Keratinocyte (primary cell): ENCODE measurements at regions not wholly inside any gene's neighbourhood (a gene's known extent, or its start where the extent isn't known, plus 50 kb on each side); places are given as distances from the start of the nearest gene placed in this dataset.

ENCODE experiments used
- DNase-seq: peaks from one replicate; pipeline ENCODE4 v3.0.0-alpha.2; 2011; ENCODE audit warnings: low read depth, missing footprints, low spot score
- FAIRE-seq: peaks from 2 replicates; lab custom pipeline; 2011; peaks lifted over from hg19 to GRCh38; lab: Jason Lieb, UNC
- H2AFZ ChIP-seq: 2 replicates; pipeline ENCODE4 v1.6.0; 2012; ENCODE audit warnings: low read length, control low read depth, inconsistent platforms; ENCODE audit not compliant: control insufficient read depth
- H3K27ac ChIP-seq: 2 replicates; pipeline ENCODE4 v1.5.1; 2011; ENCODE audit warnings: low read length; ENCODE audit not compliant: control insufficient read depth, insufficient read depth
- H3K27me3 ChIP-seq: 3 replicates; pipeline ENCODE4 v1.6.0; 2011; ENCODE audit warnings: low read length; ENCODE audit not compliant: control insufficient read depth, insufficient read depth; ENCODE audit errors: extremely low read depth
- H3K36me3 ChIP-seq, 2 experiments: 2 replicates in 1 of 2; 3 replicates in 1 of 2; pipeline ENCODE4 v1.5.1; 2011; ENCODE audit warnings: low read length in 2 of 2, mild to moderate bottlenecking in 1 of 2; ENCODE audit not compliant: control insufficient read depth in 2 of 2, insufficient read depth in 2 of 2; ENCODE audit errors: extremely low read depth in 1 of 2
- H3K4me1 ChIP-seq: 3 replicates; pipeline ENCODE4 v1.5.1; 2011; ENCODE audit warnings: low read length; ENCODE audit not compliant: control insufficient read depth, insufficient read depth; ENCODE audit errors: extremely low read depth
- H3K4me2 ChIP-seq: 3 replicates; pipeline ENCODE4 v1.6.0; 2011; ENCODE audit warnings: low read depth, low read length; ENCODE audit not compliant: control insufficient read depth, insufficient read depth; ENCODE audit errors: extremely low read depth
- H3K4me3 ChIP-seq, 3 experiments: fragments of 200-600 bp in 1 of 3; sonication (generic) in 1 of 3; 2 replicates in 2 of 3; 3 replicates in 1 of 3; pipeline ENCODE4 v1.5.1; 2011 to 2016; ENCODE audit warnings: low read length in 3 of 3, mild to moderate bottlenecking in 3 of 3, control low read depth in 2 of 3, inconsistent platforms in 1 of 3, low read depth in 1 of 3, mixed read lengths in 1 of 3, mixed run types in 1 of 3, moderate library complexity in 1 of 3; ENCODE audit not compliant: control insufficient read depth in 2 of 3, insufficient read depth in 2 of 3; ENCODE audit errors: extremely low read depth in 1 of 3
- H3K79me2 ChIP-seq: 2 replicates; pipeline ENCODE4 v1.6.0; 2012; ENCODE audit warnings: low read length; ENCODE audit not compliant: control insufficient read depth, insufficient read depth
- H3K9ac ChIP-seq: 3 replicates; pipeline ENCODE4 v1.6.0; 2011; ENCODE audit warnings: low read length; ENCODE audit not compliant: control insufficient read depth, insufficient read depth; ENCODE audit errors: extremely low read depth
- H3K9me1 ChIP-seq: 3 replicates; pipeline ENCODE4 v1.6.0; 2011; ENCODE audit warnings: low read length; ENCODE audit not compliant: control insufficient read depth, insufficient read depth; ENCODE audit errors: extremely low read depth
- H3K9me3 ChIP-seq: 2 replicates; pipeline ENCODE4 v1.5.1; 2012; ENCODE audit warnings: low read depth, low read length; ENCODE audit not compliant: control insufficient read depth
- H4K20me1 ChIP-seq: 3 replicates; pipeline ENCODE4 v1.6.0; 2011; ENCODE audit warnings: low read length; ENCODE audit not compliant: control insufficient read depth, insufficient read depth; ENCODE audit errors: extremely low read depth
- EZH2 ChIP-seq: IDR thresholded peaks from one replicate; pipeline ENCODE4 v1.6.1; 2012; ENCODE audit warnings: inconsistent platforms, mild to moderate bottlenecking, low read length, moderate library complexity
- dilution Hi-C: fragments of 300-500 bp; cut with MboI; formaldehyde crosslinking; loops from one replicate; pipeline ENCODE4 v1.7.0; 2020; ENCODE audit warnings: low sequenced_read_pairs; ENCODE audit not compliant: extremely low pct_ligation_motif_present
- TF ChIP-seq, protein P1 (sequence below), 3 experiments: IDR thresholded peaks in 1 of 3; conservative IDR thresholded peaks in 1 of 3; optimal IDR thresholded peaks in 1 of 3; 2 replicates in 2 of 3; 3 replicates in 1 of 3; pipeline versions ENCODE3 to v1.5.1; 2011; ENCODE audit warnings: low read length in 3 of 3, mild to moderate bottlenecking in 3 of 3, moderate library complexity in 2 of 3, control low read depth in 1 of 3, inconsistent platforms in 1 of 3; ENCODE audit not compliant: insufficient read depth in 2 of 3; ENCODE audit errors: extremely low read depth in 1 of 3

DNA sequence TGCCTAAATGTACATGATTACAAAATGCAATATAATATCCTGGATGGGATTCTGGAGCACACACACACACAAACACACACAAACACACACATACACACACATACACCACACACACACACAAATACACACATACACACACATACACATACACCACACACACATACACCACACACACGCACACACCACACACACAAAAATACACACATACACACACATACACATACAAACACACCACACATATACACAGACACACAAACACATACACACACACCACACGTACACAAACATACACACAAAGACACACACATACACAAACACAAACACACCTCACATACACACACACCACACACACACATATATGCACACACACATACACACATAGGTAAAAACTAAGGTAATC, 134.6 kb upstream of the SYNDIG1 start:
- no peaks in the 10 kb centered on the region for H3K36me3 ChIP-seq
- no peak overlapping the region for H2AFZ ChIP-seq
- peaks cover 58% of the 10 kb centered on the region for H3K4me1 ChIP-seq
- no peak overlapping the region for H3K9ac ChIP-seq
- dilution Hi-C loops = no loop called here
- no peak overlapping the region for H3K4me2 ChIP-seq
- no peak overlapping the region for H3K27ac ChIP-seq
- no peaks in the 10 kb centered on the region for H3K9me3 ChIP-seq
- H3K4me3 ChIP-seq = no peak overlapping the region
- DNase-seq (no peak), FAIRE-seq (no peak)
- H4K20me1 ChIP-seq = no peaks in the 10 kb centered on the region
- TF ChIP-seq, protein P1, sequence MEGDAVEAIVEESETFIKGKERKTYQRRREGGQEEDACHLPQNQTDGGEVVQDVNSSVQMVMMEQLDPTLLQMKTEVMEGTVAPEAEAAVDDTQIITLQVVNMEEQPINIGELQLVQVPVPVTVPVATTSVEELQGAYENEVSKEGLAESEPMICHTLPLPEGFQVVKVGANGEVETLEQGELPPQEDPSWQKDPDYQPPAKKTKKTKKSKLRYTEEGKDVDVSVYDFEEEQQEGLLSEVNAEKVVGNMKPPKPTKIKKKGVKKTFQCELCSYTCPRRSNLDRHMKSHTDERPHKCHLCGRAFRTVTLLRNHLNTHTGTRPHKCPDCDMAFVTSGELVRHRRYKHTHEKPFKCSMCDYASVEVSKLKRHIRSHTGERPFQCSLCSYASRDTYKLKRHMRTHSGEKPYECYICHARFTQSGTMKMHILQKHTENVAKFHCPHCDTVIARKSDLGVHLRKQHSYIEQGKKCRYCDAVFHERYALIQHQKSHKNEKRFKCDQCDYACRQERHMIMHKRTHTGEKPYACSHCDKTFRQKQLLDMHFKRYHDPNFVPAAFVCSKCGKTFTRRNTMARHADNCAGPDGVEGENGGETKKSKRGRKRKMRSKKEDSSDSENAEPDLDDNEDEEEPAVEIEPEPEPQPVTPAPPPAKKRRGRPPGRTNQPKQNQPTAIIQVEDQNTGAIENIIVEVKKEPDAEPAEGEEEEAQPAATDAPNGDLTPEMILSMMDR (optimal IDR thresholded peaks at IDR 0.05 in 1 of 3, IDR thresholded peaks at IDR 0.05 in 1 of 3, conservative IDR thresholded peaks at IDR 0.05 in 1 of 3; ENCODE audit: extremely low read depth in 1 of 3, insufficient read depth in 2 of 3, low read length in 3 of 3) = no peak
- TF ChIP-seq EZH2 = no peak
- no peaks in the 10 kb centered on the region for H3K9me1 ChIP-seq
- no peaks in the 10 kb centered on the region for H3K79me2 ChIP-seq
- H3K27me3 ChIP-seq = no peaks in the 10 kb centered on the region

DNA sequence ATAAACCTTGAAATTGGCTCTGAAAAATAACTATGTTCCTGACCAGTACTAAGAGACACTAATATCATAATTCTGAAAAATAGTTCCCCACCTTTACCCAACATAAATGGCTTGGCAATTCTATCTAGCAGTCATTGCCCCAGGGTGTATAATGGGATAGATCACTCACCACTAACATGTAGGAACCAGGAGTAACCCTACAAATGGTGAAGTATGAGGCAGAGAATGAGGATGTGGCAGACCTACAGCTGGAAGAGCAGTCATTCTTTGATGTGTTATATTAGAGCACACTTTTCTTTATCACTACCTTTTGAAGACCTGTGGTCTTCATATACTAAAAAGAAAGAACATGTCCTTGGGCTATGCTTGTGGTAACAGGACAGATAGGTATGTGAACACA, 136.5 kb upstream of the SYNDIG1 start:
- no peak overlapping the region for H2AFZ ChIP-seq
- H3K4me2 ChIP-seq = no peak overlapping the region
- no peak for TF ChIP-seq EZH2
- TF ChIP-seq, protein P1 (optimal IDR thresholded peaks at IDR 0.05 in 1 of 3, IDR thresholded peaks at IDR 0.05 in 1 of 3, conservative IDR thresholded peaks at IDR 0.05 in 1 of 3; ENCODE audit: extremely low read depth in 1 of 3, insufficient read depth in 2 of 3, low read length in 3 of 3) = no peak
- DNase-seq = peak; percentile 40
- H3K27me3 ChIP-seq = no peaks in the 10 kb centered on the region
- H3K79me2 ChIP-seq = no peaks in the 10 kb centered on the region
- H3K9ac ChIP-seq = no peak overlapping the region
- no peaks in the 10 kb centered on the region for H3K9me1 ChIP-seq
- H3K4me1 ChIP-seq = peaks cover 41% of the 10 kb centered on the region
- no peaks in the 10 kb centered on the region for H3K36me3 ChIP-seq
- no peak overlapping the region for H3K27ac ChIP-seq
- no peak overlapping the region for H3K4me3 ChIP-seq
- no peaks in the 10 kb centered on the region for H3K9me3 ChIP-seq
- no peaks in the 10 kb centered on the region for H4K20me1 ChIP-seq
- peak; percentile 96 for FAIRE-seq
- dilution Hi-C loops = no loop called here
